ENCODE measurements at regions not wholly inside any gene's neighbourhood (a gene's known extent, or its start where the extent isn't known, plus 50 kb on each side); places are given as distances from the start of the nearest gene placed in this dataset.

DNA sequence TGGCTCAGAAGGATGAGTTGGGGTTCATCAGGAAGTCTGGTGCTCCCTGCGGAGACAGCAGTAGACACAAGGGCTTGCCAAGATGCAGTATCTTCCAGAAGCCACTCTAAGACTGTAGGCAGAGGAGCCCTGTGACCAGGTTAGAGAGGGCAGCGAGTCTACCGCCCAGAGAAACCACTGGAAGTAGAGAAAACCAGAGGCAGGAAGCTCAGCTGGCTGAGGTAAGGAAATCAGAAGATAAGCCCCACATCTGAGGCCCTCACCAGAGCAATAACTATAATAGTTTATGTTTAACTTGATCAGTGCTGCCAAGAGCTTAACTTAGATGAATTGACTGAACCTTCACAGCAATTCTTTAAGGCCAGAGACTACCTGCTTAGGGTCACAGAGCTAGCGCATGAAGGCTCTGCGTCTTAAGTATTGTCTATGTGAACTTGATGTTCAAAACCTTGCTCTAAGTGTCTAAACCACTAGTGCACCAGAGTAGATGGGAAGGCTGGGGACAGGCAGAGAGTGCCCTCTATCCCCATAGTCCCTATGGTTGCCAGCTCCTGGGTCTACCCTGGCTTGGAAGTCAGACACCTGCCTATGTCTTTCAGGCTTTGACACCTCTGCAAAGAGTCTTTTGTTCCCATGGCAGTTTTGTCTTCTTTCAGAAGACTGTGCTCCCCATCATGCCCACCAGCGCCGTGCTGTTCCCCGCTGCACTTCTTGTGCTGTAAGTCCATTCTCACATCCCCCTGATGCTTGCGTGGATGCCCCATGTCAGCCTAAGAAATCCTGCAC, 228.2 kb upstream of the KLF4 start:
- Histone ChIP-seq H3K4me1 (replicated peaks in 1 of 2) (no peaks in the 10 kb centered on the region), H3K9me3 (replicated peaks in 1 of 3) (no peaks in the 10 kb centered on the region), H3K27me3 (no peaks in the 10 kb centered on the region), H3K4me3 (no peak overlapping the region), H3K36me3 (replicated peaks in 1 of 2) (no peaks in the 10 kb centered on the region), H3K27ac (no peak overlapping the region)
- DNase-seq = no peak
- no peak for TF ChIP-seq CTCF (IDR thresholded peaks at IDR 0.05)
- no peak for TF ChIP-seq POLR2A (IDR thresholded peaks at IDR 0.05)
- intact Hi-C loops (cut with DNase I) = no loop called here
- WGBS, 4 donors = 92 to 95% (median 95%) methylated on average over 9 of the region's 9 CpGs

DNA sequence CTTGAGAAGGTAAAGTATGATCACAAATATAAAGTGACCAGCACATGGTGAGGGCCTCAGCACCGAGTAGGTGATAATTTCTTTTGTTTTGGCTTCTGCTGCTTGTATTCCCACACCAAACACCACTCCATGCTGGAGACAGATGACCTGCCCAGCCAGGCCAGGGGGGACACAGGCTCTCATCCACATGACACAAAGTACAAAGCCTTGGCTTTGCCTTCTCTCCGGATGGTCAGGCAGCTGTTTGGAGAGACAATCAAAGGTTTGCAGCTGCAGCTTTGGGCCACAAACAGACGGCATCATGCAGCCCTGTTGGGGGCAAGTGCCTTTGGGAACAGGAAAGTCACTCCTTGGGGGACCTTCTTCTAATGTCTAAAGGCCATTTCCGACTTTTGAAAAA, 226.2 kb upstream of the KLF4 start:
- DNase-seq = no peak
- no peak overlapping the region for H3K27ac ChIP-seq
- no peaks in the 10 kb centered on the region for H3K27me3 ChIP-seq
- intact Hi-C loops (cut with DNase I) = no loop called here
- H3K36me3 ChIP-seq (replicated peaks in 1 of 2) = no peaks in the 10 kb centered on the region
- no peak overlapping the region for H3K4me3 ChIP-seq
- H3K4me1 ChIP-seq (replicated peaks in 1 of 2) = peaks cover 0 to 7% of the 10 kb centered on the region in 2 donors
- 81 to 88% (median 84%) methylated on average over 4 of the region's 4 CpGs for WGBS, 4 donors
- H3K9me3 ChIP-seq (replicated peaks in 1 of 3) = no peaks in the 10 kb centered on the region
- no peak for TF ChIP-seq POLR2A (IDR thresholded peaks at IDR 0.05)
- no peak for TF ChIP-seq CTCF (IDR thresholded peaks at IDR 0.05)

- H3K36me3 ChIP-seq (replicated peaks in 1 of 2) = no peaks in the 10 kb centered on the region
- no peak overlapping the region for H3K4me3 ChIP-seq
- intact Hi-C loops (cut with DNase I) = no loop called here
- WGBS, 4 donors = 58 to 76% (median 75%) methylated on average over 3 to 4 of the region's 4 CpGs
- H3K9me3 ChIP-seq (replicated peaks in 1 of 3) = no peaks in the 10 kb centered on the region
- H3K27me3 ChIP-seq = no peaks in the 10 kb centered on the region
- no peak overlapping the region for H3K27ac ChIP-seq
- DNase-seq = no peak
- H3K4me1 ChIP-seq (replicated peaks in 1 of 2) = peaks cover under 1 to 7% of the 10 kb centered on the region in 2 donors
- TF ChIP-seq CTCF (IDR thresholded peaks at IDR 0.05) (no peak), POLR2A (IDR thresholded peaks at IDR 0.05) (no peak)
Measured at GRCh38 chr9:107713470-107713869, 223.9 kb upstream of the KLF4 start.

DNA sequence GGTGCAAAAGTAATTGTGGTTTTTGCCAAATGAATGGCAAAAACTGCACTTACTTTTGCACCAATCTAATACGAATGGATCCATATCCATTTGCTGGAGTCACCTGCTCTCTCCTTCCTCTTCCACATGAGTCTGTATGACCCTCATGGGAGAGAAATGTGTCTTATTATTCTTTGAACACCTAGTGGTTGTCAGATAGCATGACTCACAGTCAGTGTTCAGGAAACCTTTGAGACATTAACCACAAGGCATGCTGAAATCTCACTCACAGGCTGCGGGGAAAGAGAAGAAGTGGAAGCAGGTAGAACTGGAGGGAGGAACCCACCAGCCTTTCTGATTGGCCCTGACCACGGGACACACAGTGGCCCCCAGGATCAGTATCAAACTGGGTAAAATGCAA, 222.8 kb upstream of the KLF4 start:
- Histone ChIP-seq H3K27ac (no peak overlapping the region), H3K9me3 (replicated peaks in 1 of 3) (no peaks in the 10 kb centered on the region), H3K4me1 (replicated peaks in 1 of 2) (peaks cover 7 to 11% of the 10 kb centered on the region in 2 donors), H3K36me3 (replicated peaks in 1 of 2) (no peaks in the 10 kb centered on the region), H3K27me3 (no peaks in the 10 kb centered on the region), H3K4me3 (no peak overlapping the region)
- intact Hi-C loops (cut with DNase I) = no loop called here
- WGBS, 4 donors = 58 to 76% (median 69%) methylated on average over 3 of the region's 3 CpGs
- no peak for DNase-seq
- no peak for TF ChIP-seq POLR2A (IDR thresholded peaks at IDR 0.05)
- TF ChIP-seq CTCF (IDR thresholded peaks at IDR 0.05) = no peak

Data from adrenal gland (tissue), 9 donors.